GM21717 (cell line): ENCODE measurements at regions not wholly inside any gene's neighbourhood (a gene's known extent, or its start where the extent isn't known, plus 50 kb on each side); places are given as distances from the start of the nearest gene placed in this dataset.

Experiments
- ATAC-seq: cut with Tn5 transposase; IDR thresholded peaks from one replicate; pipeline ENCODE4 v1.9.1; 2021; ENCODE audit warnings: mild to moderate bottlenecking, moderate library complexity; ENCODE audit not compliant: unreplicated experiment

DNA sequence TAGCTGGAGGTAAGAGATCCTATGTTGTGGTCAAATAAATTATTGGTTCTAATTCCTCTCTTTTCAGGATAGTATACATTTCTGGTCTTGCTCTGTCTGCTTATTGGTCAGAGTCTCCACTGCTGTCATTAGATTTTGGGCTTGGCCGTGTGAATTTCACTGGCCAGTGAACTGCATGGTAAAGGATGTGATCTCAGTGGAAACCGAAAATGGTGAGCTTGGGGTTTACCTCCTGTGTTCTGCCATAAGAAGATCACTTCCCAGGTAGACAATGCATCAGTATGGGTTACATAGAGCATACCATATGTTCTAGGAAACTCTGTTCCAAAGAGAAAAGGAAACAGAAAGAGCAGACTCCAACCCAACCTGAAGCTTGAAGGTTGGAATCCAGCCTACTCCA lies 1123.3 kb upstream of the B3GALT2 start:
- no peak for ATAC-seq

DNA sequence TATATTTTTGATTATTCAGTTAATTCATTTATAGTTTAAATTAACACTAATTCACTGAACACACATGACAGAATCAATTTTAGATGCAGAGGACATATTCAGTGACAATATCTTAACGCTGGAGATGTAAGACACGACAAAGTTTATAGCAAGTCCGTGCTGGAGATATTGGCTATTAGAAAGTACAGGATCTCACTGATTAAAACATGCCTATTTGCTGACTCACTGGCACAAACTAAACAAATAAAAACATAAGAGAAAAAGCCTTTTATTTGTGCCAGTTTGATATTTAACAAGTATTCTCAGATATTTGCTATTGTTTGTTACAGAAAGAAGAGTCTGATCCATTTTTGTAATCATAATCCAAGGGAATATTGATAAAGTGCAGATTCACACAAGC lies 1122.9 kb upstream of the B3GALT2 start:
- no peak for ATAC-seq

DNA sequence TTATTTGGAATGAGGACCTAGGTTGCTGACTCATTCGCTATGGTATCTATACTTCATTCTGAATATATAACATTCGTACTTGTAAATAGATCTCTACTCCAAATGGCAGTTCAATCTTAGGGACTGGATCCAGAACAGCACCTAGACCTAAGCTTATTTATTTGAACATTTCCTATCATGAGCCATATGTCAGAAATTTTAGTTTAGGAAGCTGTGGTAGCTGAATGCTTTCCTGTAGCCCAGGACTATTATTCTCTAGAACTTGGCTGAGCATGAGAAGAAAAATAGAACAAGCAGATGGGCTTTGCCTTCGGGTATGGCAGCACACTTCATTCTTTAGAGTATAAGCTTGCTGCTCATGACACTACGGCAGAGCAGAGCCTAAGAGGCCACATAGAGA lies 1114.4 kb upstream of the B3GALT2 start:
- no peak for ATAC-seq

DNA sequence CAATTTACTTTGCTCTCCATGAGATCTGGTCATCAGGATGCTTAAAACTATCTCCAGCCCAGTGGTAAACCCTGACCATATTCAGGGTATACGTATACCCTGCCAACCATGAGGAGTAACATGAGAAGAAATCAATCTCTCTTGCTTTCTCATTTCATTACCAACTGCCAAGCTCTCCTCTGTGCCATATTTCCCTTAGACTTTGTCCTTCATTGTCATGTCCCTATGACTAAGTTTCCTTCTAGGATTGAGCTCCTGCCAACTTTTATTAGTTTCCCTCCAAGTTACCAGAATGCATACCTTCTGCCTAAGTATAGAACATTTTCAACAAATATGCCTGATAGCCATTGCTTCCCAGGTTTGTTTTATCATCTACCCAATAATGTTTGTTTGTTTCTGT lies 1113.9 kb upstream of the B3GALT2 start:
- no peak for ATAC-seq

DNA sequence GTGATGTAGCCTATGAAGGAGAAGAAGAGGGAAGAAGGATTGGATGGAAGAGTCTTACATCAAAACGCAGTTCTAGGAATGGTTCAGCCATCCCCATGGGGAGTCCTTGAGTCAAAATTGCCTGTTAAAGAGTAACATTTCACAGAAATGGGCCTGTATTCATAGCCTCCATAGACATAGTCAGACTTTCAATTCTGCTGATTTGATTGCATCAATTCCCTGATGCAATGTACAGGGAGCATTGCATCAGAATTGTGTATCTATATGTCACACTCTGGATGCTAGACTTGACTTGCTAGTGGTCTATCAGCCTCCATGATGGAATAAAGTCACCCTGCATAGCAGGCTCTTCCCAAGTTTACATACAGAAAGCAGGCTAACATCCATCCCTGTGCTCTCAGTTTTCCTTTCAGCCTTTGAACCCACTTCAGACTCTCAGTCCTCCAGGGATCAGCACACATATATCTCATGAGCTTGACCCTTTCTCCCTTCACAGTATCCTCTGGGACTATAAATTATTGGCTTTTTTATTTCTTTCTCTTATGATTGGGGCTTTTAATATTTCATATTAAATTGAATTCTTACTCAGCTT lies 1111.7 kb upstream of the B3GALT2 start:
- no peak for ATAC-seq

DNA sequence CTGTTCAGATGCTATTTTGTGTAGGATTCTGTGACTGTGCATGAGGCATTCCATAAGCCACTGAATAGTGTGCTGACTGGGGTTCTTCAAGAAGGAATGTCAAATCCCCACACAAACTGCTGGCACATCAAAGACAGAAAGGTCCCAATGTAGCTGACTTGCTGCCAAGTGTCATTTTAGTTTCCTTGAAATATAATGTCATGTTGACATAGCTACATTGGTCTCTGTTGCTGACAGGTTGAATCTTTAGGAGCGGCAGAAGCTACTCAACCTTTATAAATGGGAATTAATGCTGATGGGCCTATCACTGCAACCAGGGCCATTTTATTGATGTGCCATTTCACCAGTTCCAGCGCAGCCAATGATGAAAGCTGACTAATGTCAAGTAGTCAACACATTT lies 1110.7 kb upstream of the B3GALT2 start:
- no peak for ATAC-seq

DNA sequence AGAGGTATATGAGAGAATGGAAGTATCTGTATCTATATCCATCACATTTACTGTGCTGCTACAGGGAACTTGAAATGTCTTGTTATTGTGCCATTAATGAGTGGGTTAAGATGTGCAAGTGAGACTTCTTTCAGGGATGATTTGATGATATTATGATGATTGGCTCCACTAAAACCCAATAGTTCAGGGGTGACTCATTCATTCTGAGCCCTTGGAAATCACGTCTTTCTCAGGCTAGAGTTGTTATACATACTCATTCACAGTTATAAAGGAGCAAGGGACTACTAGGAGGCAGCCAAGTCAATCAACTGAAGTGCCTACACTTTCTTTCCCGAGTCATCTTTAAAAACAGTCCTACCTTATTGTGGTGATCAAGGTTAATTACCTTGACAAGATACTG lies 1109.8 kb upstream of the B3GALT2 start:
- no peak for ATAC-seq

DNA sequence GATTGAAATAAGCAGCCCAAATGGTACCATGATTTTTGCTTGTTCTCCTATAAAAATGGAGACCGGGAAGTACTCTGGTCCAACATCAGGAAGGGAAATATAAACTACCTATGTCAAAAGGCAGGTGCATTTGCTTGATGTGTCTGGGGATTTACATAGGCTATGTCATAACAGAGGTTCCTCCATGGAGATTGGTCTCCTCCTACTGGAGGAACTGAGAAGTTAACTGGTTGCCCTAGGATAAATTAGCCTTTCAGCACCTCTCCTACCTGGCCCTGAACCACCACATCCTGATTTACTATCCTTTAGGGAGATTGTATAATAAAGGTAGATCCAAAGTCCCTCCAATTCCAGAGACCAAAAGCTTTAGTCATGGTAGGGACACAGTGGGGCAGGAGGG lies 1109.3 kb upstream of the B3GALT2 start:
- peak; percentile 87 for ATAC-seq

DNA sequence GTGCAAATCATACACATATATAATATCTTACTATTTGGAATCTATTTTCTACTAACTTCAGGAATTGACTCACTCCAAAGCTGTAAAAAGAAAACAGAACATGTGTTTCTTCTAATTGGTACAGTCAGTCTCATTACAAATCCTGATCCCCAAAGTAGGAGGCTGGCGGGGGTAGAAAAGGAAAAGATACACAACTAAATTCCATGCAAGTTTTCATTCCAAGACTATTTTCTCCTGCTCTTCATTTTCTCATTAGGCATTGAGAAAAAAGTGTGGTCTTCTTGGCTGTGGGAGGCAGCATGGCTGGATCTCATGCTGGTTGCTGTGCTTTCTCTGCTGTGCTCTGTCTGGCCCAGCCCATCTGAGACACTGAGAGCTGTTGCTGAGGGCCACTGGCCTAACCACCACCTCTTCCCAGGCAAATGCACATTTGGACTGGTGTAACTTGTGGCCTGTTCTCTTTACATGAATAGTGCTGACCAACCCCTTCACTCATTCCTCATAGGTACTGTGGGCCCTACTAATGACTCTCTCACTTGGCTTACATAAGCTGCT lies 1107.5 kb upstream of the B3GALT2 start:
- no peak for ATAC-seq

DNA sequence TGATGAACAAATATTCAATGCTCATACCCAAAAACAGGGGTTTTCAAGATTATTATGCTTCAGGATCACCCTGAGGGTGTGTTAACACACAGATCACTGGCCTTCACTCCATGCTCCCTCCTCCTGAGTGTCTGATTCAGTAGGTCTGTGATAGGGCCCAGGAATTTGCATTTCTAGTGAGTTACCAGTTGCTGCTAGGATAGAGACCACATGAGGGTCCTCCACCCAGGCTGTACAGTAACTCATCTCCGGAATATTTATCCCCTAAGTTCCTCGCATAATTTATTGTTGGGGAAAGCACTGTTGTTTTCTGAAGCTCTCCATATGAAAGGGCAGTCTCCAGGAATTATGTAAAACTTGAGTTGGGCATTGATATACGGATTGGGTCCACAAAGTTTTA lies 1106.6 kb upstream of the B3GALT2 start:
- ATAC-seq, result no peak

DNA sequence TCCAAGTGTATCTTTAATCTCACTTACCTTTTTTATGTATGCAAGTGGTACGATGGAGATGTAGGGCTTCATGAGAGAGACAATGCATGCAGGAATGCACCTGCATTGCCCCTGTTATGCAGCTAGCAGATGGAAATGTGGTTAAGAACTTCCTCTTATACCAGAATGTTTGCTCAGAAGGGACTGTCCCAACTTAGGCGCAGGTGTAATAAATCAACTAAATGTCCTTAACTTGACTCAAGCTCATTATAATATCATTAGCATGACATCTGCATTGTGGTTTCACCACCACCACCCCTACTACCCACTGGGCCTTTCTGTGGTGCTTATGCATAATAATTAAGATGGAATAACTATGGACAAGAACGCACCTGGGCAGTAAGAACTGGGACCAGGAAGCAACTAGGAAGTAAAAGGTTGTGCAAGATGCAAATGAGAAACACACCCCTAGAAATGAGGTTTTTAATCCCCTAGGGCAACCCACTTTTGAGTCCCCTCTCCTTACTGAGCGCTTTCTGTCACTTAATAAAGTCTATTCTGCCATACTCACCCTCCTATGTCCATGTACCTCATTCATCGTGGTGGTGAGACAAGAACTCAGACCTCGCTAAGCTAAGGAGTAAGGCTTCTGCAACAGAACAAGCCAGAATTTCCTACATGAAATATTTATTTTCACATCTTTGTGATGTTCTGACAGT lies 1103.3 kb upstream of the B3GALT2 start:
- peak; percentile 92 for ATAC-seq

DNA sequence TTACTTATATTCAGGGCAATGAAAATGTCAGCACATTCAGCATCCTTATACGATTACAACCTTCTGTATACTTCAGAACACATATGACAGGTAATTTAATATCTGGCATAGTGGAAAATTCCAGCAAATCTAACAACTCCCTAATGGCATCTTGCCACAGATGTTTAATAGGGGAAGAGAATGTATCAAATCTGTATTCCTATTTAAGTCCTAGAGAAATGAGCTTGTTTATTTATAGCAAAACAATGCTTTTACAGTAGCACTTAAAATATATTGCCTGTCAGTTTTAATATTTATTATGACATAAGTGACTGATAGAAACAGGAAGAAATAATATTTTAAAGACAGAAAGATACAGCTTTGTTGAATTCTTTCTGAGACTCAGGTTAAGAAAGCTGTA lies 1101.8 kb upstream of the B3GALT2 start:
- no peak for ATAC-seq

DNA sequence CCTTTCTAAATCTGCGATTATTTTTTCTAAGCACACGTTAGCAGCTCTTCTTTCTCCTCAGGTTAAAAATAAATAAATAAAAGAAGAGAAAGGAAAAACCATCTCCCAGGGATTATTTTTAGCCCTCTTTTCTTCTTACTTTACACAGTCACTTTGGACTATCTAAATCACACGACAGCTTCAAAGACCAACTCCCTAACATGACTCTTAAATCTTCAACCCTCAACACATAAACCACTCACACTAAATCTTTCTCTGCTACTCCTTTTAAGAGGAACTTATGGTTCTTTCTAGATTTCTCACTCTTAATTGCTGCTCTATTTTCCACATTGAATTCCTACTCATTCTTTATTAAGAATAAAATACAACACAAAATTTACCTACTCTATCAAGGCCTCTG lies 1095.0 kb upstream of the B3GALT2 start:
- no peak for ATAC-seq

DNA sequence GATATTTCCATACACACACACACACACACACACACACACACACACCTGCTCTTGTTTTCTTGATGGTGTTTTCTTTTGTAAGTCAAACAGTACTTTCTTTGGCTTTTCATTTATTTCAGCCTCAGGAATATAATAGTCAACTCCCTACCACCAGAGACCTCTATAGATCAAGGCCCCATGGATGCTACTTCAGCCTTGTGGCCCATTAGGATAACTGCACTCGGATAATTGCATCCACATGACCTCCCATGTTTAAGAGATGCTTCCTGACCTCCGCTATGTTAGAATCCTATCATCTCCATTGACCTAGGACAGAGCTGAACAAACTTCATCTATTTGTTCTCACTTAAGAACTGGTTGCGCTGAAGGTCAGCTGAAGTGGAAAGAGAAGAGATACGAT lies 1094.0 kb upstream of the B3GALT2 start:
- ATAC-seq, result no peak

DNA sequence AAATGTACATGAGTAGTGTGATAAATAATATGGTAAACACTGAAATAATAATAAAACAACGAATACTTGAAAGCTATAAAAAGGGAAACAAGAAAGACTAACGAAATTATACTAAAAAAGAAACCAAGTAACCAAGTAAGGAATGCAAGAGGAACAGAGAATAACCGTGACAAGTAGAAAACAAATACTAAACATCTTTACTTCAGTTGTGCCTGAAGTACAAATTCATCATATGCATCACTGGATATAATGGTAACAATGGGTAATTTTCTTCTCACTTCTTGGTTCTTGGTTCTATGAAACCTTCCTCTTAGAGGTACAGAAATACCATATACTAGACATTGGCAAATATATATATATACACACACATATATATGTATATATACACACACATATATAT lies 1093.6 kb upstream of the B3GALT2 start:
- peak; percentile 86 for ATAC-seq

DNA sequence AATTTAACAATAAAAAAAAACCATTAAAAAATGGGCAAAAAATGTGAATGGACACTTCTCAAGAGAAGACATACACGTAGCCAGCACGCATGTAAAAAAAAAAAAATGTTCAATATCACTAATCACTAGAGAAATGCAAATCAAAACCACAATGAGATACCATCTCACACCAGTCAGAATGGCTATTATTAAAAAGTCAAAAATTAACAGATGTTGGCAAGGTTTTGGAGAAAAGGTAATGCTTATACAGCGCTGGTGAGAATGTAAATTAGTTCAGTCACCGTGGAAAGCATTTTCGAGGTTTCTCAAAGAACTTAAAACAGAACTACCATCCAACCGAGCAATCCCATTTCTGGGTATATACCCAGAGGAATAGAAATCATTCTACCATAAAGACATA lies 1091.5 kb upstream of the B3GALT2 start:
- ATAC-seq, result peak; percentile 48

DNA sequence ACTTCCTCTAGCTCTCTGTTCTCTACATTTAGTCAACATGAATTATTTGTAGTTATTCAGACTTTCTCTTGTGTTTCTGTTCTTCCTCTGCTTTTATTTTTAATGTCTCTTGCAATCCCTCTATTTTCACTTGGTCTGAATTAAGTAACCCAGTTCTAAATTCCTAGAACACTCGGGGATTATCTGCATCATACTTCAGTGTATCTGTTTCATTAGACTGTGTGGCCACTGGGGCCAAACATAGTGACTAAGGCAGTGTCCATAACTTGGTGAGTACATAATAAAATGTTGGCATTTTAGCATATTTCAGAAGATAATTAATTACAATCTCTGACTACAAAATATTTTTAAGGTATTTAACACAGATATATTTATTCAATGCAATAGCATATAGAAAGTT lies 1087.2 kb upstream of the B3GALT2 start:
- no peak for ATAC-seq

DNA sequence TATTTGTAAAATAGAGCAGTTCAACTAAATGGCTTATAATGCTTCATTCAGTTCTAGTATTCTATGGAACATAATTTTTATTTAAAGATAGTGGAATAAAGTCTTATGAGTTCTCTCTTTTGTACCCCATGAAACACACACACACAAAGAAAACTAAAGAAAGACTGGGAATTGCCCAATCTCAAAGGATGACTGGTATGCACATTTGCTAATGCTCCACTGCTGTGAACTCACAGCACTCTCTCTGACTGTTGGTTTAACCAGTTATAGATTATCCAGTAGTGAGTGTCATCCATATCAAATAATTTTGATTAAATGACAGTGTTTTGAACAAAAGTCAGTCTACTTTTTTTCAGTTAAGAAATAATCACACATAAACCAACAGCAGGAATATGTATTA lies 1082.4 kb upstream of the B3GALT2 start:
- no peak for ATAC-seq

DNA sequence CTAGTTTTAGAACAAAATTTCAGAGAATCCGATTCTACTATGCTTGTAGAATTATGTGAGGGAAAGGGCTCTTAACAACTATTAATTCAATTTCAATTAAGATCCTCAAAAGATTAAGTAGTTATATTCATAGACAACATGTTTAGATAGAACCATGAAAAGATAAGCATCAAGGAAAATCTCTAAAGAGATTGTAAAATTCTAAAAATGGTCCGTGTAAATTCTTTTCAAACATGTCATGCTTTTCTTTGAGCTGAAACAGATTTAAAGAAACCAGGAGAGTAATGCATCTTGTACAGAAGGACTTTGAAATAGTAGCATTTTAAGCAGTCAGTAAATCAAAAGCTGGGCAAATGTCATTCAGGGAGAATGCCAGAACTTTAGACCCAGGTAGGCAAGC lies 1080.6 kb upstream of the B3GALT2 start:
- ATAC-seq, result no peak

DNA sequence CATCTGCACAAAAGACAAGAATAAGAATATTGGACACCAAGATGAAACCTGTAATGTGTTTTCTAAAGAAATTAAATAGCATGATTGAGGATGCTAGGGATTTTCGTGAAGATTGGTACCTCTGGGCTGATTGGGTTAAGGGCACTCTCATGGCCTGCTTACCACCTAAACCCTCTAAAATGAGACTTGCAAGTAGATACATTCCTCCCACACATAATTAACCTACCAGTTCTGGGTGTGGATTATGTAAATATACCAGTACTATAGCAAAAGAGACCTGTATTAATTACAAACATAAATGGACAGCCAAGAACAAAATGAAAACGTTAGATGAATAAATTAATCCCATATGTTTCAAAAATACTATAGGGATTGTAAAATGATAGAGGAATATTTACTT lies 1069.6 kb upstream of the B3GALT2 start:
- no peak for ATAC-seq

DNA sequence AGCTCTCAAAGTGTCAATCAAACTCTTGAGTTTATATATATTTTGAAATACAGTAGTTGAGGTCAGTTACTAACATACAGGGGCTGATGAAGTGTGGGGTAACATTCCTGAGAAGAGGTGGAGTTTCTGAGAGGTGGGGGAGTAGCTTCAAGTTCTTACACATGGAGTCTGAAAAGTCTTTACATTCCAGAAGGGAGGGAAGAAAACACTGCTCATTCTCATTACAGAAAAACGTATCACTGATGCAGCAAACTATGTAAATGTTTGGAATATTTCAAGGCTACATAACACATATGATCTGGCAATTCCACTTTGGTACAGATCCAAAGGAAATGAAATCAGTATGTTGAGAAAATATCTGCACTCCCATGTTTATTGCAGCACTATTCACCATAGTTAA lies 1065.8 kb upstream of the B3GALT2 start:
- no peak for ATAC-seq

DNA sequence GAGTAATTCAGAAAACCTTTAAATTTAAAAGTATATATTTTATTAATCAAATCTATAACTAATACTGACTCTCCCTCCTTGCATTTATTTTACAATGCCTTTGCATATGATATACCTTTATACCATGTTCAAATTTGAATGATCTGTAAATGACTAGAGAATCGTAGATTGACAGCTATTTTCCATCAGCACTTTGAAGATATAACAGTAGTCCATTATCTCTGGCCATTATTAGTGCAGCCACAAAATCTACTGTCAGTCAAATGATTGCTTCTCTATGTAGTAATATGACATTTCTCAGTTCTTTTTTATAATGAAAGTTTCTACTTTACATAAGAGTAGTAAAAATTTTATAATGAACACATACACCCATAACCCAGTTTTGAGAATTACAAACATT lies 1054.8 kb upstream of the B3GALT2 start:
- no peak for ATAC-seq

DNA sequence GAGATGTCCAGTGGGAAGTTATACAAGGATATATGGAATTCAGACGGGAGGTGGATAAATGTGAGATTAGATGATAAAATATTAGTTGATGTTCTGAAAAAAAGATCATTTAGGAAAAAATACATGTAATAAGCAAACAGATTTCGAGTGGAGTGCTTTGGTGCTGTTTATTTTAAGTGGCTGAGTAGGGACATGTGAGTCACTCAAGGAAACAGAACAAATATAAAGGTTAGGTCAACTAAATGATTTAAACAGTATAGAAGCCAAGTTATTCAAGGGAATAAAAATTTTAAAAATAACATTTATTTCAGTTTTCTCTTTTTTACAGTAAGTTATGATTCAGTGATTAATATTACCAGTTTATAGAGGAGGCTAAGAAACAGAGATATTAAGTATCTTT lies 1046.7 kb upstream of the B3GALT2 start:
- ATAC-seq, result no peak
